ENCODE measurements at regions not wholly inside any gene's neighbourhood (a gene's known extent, or its start where the extent isn't known, plus 50 kb on each side); places are given as distances from the start of the nearest gene placed in this dataset.

- TF ChIP-seq CTCF (IDR thresholded peaks at IDR 0.05) (no peak), POLR2A (IDR thresholded peaks at IDR 0.05) (no peak)
Measured at GRCh38 chr3:6264906-6265305, 596.0 kb upstream of the GRM7 start.
